Nephron (organoid): ENCODE measurements at regions not wholly inside any gene's neighbourhood (a gene's known extent, or its start where the extent isn't known, plus 50 kb on each side); places are given as distances from the start of the nearest gene placed in this dataset.

Experiments
- H3K27ac Mint-ChIP-seq, 3 experiments: 2 replicates each; pipeline ENCODE4 v1.8.0; 2020; ENCODE audit warnings: mixed read lengths in 3 of 3, mild to moderate bottlenecking in 2 of 3, moderate library complexity in 1 of 3
- H3K27me3 Mint-ChIP-seq: 2 replicates; pipeline ENCODE4 v1.8.0; 2021; ENCODE audit warnings: low read depth, mild to moderate bottlenecking, moderate library complexity, mixed read lengths
- H3K36me3 Mint-ChIP-seq: 2 replicates; pipeline ENCODE4 v1.8.0; 2020; ENCODE audit warnings: low read depth, mixed read lengths
- H3K4me1 Mint-ChIP-seq: 2 replicates; pipeline ENCODE4 v1.8.0; 2020; ENCODE audit warnings: mixed read lengths
- H3K4me3 Mint-ChIP-seq, 3 experiments: 2 replicates each; pipeline ENCODE4 v1.8.0; 2020; ENCODE audit warnings: mild to moderate bottlenecking in 3 of 3, mixed read lengths in 3 of 3, moderate library complexity in 2 of 3
- H3K9me3 Mint-ChIP-seq: 2 replicates; pipeline ENCODE4 v1.8.0; 2020; ENCODE audit warnings: mixed read lengths
- CTCF ChIP-seq, 3 experiments: fragments of 200-600 bp; sonication (generic); IDR thresholded peaks; one replicate each; pipeline ENCODE4 v1.5.0; 2021; ENCODE audit warnings: antibody characterized with exemption in 3 of 3; ENCODE audit not compliant: unreplicated experiment in 3 of 3

- Mint-ChIP-seq H3K27me3 (no peaks in the 10 kb centered on the region), H3K9me3 (no peaks in the 10 kb centered on the region), H3K4me3 (no peak overlapping the region), H3K27ac (peak overlapping the region in 1 of 3 experiments; percentile 26), H3K4me1 (peaks cover 30% of the 10 kb centered on the region), H3K36me3 (no peaks in the 10 kb centered on the region)
- no peak for TF ChIP-seq CTCF (IDR thresholded peaks at IDR 0.05; ENCODE audit: unreplicated experiment in 3 of 3)
Observed at GRCh38 chr12:87818441-87818840, 210.8 kb downstream of the C12orf50 start.

GRCh38 chr12:87815771-87816585, 213.2 kb downstream of the C12orf50 start:
- TF ChIP-seq CTCF (IDR thresholded peaks at IDR 0.05; ENCODE audit: unreplicated experiment in 3 of 3) = no peak
- H3K27ac Mint-ChIP-seq = peak overlapping the region; percentile 26 to 86 (median 55)
- H3K4me3 Mint-ChIP-seq = no peak overlapping the region
- no peaks in the 10 kb centered on the region for H3K27me3 Mint-ChIP-seq
- H3K9me3 Mint-ChIP-seq = no peaks in the 10 kb centered on the region
- H3K4me1 Mint-ChIP-seq = peaks cover 44% of the 10 kb centered on the region
- H3K36me3 Mint-ChIP-seq = no peaks in the 10 kb centered on the region

GRCh38 chr12:87814625-87815024, 214.6 kb downstream of the C12orf50 start:
- Mint-ChIP-seq H3K4me3 (no peak overlapping the region), H3K9me3 (no peaks in the 10 kb centered on the region), H3K27ac (no peak overlapping the region), H3K4me1 (peaks cover 45% of the 10 kb centered on the region), H3K27me3 (no peaks in the 10 kb centered on the region), H3K36me3 (no peaks in the 10 kb centered on the region)
- TF ChIP-seq CTCF (IDR thresholded peaks at IDR 0.05; ENCODE audit: unreplicated experiment in 3 of 3) = no peak

- H3K27ac Mint-ChIP-seq = peak overlapping the region; percentile 80 to 87 (median 83)
- TF ChIP-seq CTCF (IDR thresholded peaks at IDR 0.05; ENCODE audit: unreplicated experiment in 3 of 3) = no peak
- no peak overlapping the region for H3K4me3 Mint-ChIP-seq
- no peaks in the 10 kb centered on the region for H3K36me3 Mint-ChIP-seq
- no peaks in the 10 kb centered on the region for H3K9me3 Mint-ChIP-seq
- H3K4me1 Mint-ChIP-seq = peaks cover 46% of the 10 kb centered on the region
- H3K27me3 Mint-ChIP-seq = no peaks in the 10 kb centered on the region
Observed at GRCh38 chr12:87813476-87814234, 215.5 kb downstream of the C12orf50 start.

- Mint-ChIP-seq H3K36me3 (no peaks in the 10 kb centered on the region), H3K4me3 (no peak overlapping the region), H3K27ac (peak overlapping the region; percentile 80 to 87 (median 83)), H3K4me1 (peaks cover 46% of the 10 kb centered on the region), H3K27me3 (no peaks in the 10 kb centered on the region), H3K9me3 (no peaks in the 10 kb centered on the region)
- no peak for TF ChIP-seq CTCF (IDR thresholded peaks at IDR 0.05; ENCODE audit: unreplicated experiment in 3 of 3)
Observed at GRCh38 chr12:87812681-87813080, 216.5 kb downstream of the C12orf50 start.
